Neural progenitor cell (in vitro differentiated cells): ENCODE measurements at regions not wholly inside any gene's neighbourhood (a gene's known extent, or its start where the extent isn't known, plus 50 kb on each side); places are given as distances from the start of the nearest gene placed in this dataset.

ENCODE experiments used
- EZH2 ChIP-seq: fragments of 200-600 bp; sonication (generic); IDR thresholded peaks from 2 replicates; pipeline ENCODE4 v1.6.1; 2017; ENCODE audit warnings: antibody characterized with exemption, mild to moderate bottlenecking, moderate library complexity
- EZH2phosphoT487 ChIP-seq: fragments of 200-600 bp; sonication (generic); IDR thresholded peaks from 2 replicates; pipeline ENCODE4 v1.6.1; 2017; ENCODE audit warnings: antibody characterized with exemption
- TF ChIP-seq, protein P1 (sequence below): fragments of 200-600 bp; sonication (generic); IDR thresholded peaks from 2 replicates; pipeline ENCODE4 v1.5.1; 2017; ENCODE audit warnings: antibody characterized with exemption, mild to moderate bottlenecking

- no peak for TF ChIP-seq EZH2phosphoT487
- TF ChIP-seq, protein P1, sequence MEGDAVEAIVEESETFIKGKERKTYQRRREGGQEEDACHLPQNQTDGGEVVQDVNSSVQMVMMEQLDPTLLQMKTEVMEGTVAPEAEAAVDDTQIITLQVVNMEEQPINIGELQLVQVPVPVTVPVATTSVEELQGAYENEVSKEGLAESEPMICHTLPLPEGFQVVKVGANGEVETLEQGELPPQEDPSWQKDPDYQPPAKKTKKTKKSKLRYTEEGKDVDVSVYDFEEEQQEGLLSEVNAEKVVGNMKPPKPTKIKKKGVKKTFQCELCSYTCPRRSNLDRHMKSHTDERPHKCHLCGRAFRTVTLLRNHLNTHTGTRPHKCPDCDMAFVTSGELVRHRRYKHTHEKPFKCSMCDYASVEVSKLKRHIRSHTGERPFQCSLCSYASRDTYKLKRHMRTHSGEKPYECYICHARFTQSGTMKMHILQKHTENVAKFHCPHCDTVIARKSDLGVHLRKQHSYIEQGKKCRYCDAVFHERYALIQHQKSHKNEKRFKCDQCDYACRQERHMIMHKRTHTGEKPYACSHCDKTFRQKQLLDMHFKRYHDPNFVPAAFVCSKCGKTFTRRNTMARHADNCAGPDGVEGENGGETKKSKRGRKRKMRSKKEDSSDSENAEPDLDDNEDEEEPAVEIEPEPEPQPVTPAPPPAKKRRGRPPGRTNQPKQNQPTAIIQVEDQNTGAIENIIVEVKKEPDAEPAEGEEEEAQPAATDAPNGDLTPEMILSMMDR = no peak
- TF ChIP-seq EZH2 = no peak
Observed at GRCh38 chr6:56838016-56838555, 116.8 kb upstream of the BEND6 start.
